Liver (tissue), 8 donors: ENCODE measurements at regions not wholly inside any gene's neighbourhood (a gene's known extent, or its start where the extent isn't known, plus 50 kb on each side); places are given as distances from the start of the nearest gene placed in this dataset.
"Not testable (repeated sequence)": the region's sequence is repeated elsewhere in the genome, so short reads cannot be mapped to it uniquely, and the experiment has no call there.

Experiments
- DNase-seq: peaks from one replicate; pipeline ENCODE4 v3.0.0-alpha.2; 2017; ENCODE audit warnings: low spot score
- H3K27ac ChIP-seq, 2 donors: one replicate each; pipeline ENCODE4 v1.7.0; 2013; ENCODE audit warnings: inconsistent platforms in 2 of 2, low read length in 2 of 2, control low read depth in 1 of 2, low read depth in 1 of 2, mild to moderate bottlenecking in 1 of 2
- H3K27me3 ChIP-seq, 4 donors: one replicate each; pipeline versions ENCODE4 v1.6.1 to v1.7.0; 2013; ENCODE audit warnings: low read length in 3 of 4, inconsistent platforms in 1 of 4, mild to moderate bottlenecking in 1 of 4, moderate library complexity in 1 of 4; ENCODE audit not compliant: control insufficient read depth in 4 of 4, insufficient read depth in 4 of 4
- H3K36me3 ChIP-seq, 4 donors: one replicate each; pipeline versions ENCODE4 v1.6.1 to v1.7.0; 2013; ENCODE audit warnings: low read length in 3 of 4, mild to moderate bottlenecking in 3 of 4, low read depth in 1 of 4, moderate library complexity in 1 of 4; ENCODE audit not compliant: control insufficient read depth in 4 of 4, insufficient read depth in 3 of 4
- H3K4me1 ChIP-seq, 4 donors: one replicate each; pipeline versions ENCODE4 v1.6.1 to v1.7.0; 2013; ENCODE audit warnings: low read length in 3 of 4, mild to moderate bottlenecking in 3 of 4, moderate library complexity in 1 of 4; ENCODE audit not compliant: control insufficient read depth in 4 of 4, insufficient read depth in 4 of 4
- H3K4me3 ChIP-seq, 3 donors: one replicate each; pipeline versions ENCODE4 v1.6.1 to v1.7.0; 2013; ENCODE audit warnings: low read length in 3 of 3, control low read depth in 1 of 3, low read depth in 1 of 3, mild to moderate bottlenecking in 1 of 3
- H3K9ac ChIP-seq, 2 donors: one replicate each; pipeline ENCODE4 v1.7.0; 2013; ENCODE audit warnings: low read length in 2 of 2, mild to moderate bottlenecking in 2 of 2, moderate library complexity in 2 of 2, control low read depth in 1 of 2, low read depth in 1 of 2
- H3K9me3 ChIP-seq, 4 donors: one replicate each; pipeline versions ENCODE4 v1.6.1 to v1.7.0; 2013; ENCODE audit warnings: low read length in 3 of 4; ENCODE audit not compliant: control insufficient read depth in 4 of 4
- CTCF ChIP-seq: fragments of 150-350 bp; IDR thresholded peaks from 2 replicates; pipeline ENCODE4 v1.5.1; 2017; ENCODE audit warnings: improper control_type of control experiment, low read depth, low read length; ENCODE audit not compliant: missing input control
- EGR1 ChIP-seq, 2 donors: IDR thresholded peaks; 2 replicates each; pipeline ENCODE4 v1.6.1; 2016 to 2018; ENCODE audit warnings: antibody characterized with exemption in 2 of 2, low read depth in 2 of 2
- FOXA1 ChIP-seq: IDR thresholded peaks from 2 replicates; pipeline ENCODE4 v1.6.1; 2016; ENCODE audit warnings: antibody characterized with exemption
- FOXA2 ChIP-seq: IDR thresholded peaks from 2 replicates; pipeline ENCODE4 v1.6.1; 2016; ENCODE audit warnings: antibody characterized with exemption
- GABPA ChIP-seq, 2 donors: IDR thresholded peaks in 1 of 2; conservative IDR thresholded peaks in 1 of 2; 2 replicates each; pipeline ENCODE4 v1.6.1; 2016; ENCODE audit warnings: antibody characterized with exemption in 2 of 2, mild to moderate bottlenecking in 1 of 2, moderate library complexity in 1 of 2
- HNF4A ChIP-seq, 2 donors: conservative IDR thresholded peaks; 2 replicates each; pipeline ENCODE4 v1.6.1; 2016; ENCODE audit warnings: antibody characterized with exemption in 2 of 2, mild to moderate bottlenecking in 2 of 2
- HNF4G ChIP-seq: IDR thresholded peaks from 2 replicates; pipeline ENCODE4 v1.6.1; 2016; ENCODE audit warnings: antibody characterized with exemption
- JUND ChIP-seq, 2 donors: IDR thresholded peaks; 2 replicates each; pipeline ENCODE4 v1.6.1; 2016; ENCODE audit warnings: antibody characterized with exemption in 2 of 2
- NR2F2 ChIP-seq: IDR thresholded peaks from 2 replicates; pipeline ENCODE4 v1.6.1; 2016; ENCODE audit warnings: antibody characterized with exemption
- RAD21 ChIP-seq, 2 donors: IDR thresholded peaks; 2 replicates each; pipeline ENCODE4 v1.6.1; 2016; ENCODE audit warnings: antibody characterized with exemption in 2 of 2, mild to moderate bottlenecking in 2 of 2
- RXRA ChIP-seq, 2 donors: IDR thresholded peaks; 2 replicates each; pipeline ENCODE4 v1.6.1; 2017 to 2018; ENCODE audit warnings: antibody characterized with exemption in 2 of 2, mild to moderate bottlenecking in 1 of 2
- SP1 ChIP-seq: IDR thresholded peaks from 2 replicates; pipeline ENCODE4 v1.6.1; 2018; ENCODE audit warnings: antibody characterized with exemption, mild to moderate bottlenecking
- TAF1 ChIP-seq: conservative IDR thresholded peaks from 2 replicates; pipeline ENCODE4 v1.6.1; 2016; ENCODE audit warnings: antibody characterized with exemption, mild to moderate bottlenecking
- YY1 ChIP-seq: IDR thresholded peaks from 2 replicates; pipeline ENCODE4 v1.6.1; 2016; ENCODE audit warnings: antibody characterized with exemption, mild to moderate bottlenecking
- ZBTB33 ChIP-seq: IDR thresholded peaks from 2 replicates; pipeline ENCODE4 v1.6.1; 2016; ENCODE audit warnings: antibody characterized with exemption
- WGBS: extraction: QIAGEN DNeasy Blood & Tissue Kit; methylation state at CpG from one replicate; pipeline ENCODE4 v1.1.7; 2013; 5-methylcytosine and 5-hydroxymethylcytosine counted together
- TF ChIP-seq, protein P1 (sequence below): IDR thresholded peaks from 2 replicates; pipeline ENCODE4 v1.6.1; 2016; ENCODE audit warnings: antibody characterized with exemption, mild to moderate bottlenecking
- TF ChIP-seq, protein P2 (sequence below): IDR thresholded peaks from 2 replicates; pipeline ENCODE4 v1.6.1; 2016; ENCODE audit warnings: antibody characterized with exemption
- donor health status: healthy.
- donor health status: healthy.
- donor health status: healthy.
- donor health status: healthy.
- donor health status: healthy.

DNA sequence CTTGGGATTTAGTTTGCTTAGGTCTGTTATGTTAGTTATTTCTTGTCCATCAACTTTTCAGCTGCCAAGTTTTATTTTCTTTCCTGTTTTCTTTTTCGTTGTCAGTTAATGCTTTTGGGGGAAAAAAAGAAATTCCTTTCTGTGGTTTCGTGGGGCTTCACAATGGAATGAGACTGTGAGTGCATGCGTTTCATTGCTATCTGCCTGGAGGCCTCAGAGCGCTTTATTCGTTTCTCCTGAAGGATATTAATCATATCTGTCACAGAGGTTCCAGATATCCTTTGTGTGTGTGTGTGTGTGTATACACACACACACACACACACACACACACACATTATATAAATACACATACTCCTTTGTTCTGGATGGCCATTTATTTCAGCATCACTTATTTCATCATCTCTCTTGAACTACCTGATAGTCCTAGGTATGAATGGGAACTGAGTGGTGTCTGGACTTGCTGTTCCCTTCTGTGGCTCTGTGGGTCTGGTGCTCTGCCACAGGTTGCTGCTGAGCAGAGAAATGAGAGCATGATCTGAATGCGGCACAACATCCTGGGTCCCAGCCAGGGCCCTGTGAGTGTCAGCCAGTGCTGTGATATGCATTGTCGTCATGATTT, 66.9 kb upstream of the ADORA2B start:
- not testable (repeated sequence) for H3K27ac ChIP-seq, H3K36me3 ChIP-seq, DNase-seq, H3K9me3 ChIP-seq, H3K27me3 ChIP-seq, H3K9ac ChIP-seq, H3K4me1 ChIP-seq, H3K4me3 ChIP-seq
- 90% methylated on average over 7 of the region's 7 CpGs for WGBS

- H3K27ac ChIP-seq, result no peak overlapping the region
- H3K36me3 ChIP-seq, result no peaks in the 10 kb centered on the region
- H3K9ac ChIP-seq, result no peak overlapping the region
- TF ChIP-seq SP1, result no peak
- TF ChIP-seq ZBTB33, result no peak
- TF ChIP-seq HNF4G, result no peak
- TF ChIP-seq GABPA (IDR thresholded peaks at IDR 0.05 in 1 of 2, conservative IDR thresholded peaks at IDR 0.05 in 1 of 2), result no peak
- TF ChIP-seq, protein P1, sequence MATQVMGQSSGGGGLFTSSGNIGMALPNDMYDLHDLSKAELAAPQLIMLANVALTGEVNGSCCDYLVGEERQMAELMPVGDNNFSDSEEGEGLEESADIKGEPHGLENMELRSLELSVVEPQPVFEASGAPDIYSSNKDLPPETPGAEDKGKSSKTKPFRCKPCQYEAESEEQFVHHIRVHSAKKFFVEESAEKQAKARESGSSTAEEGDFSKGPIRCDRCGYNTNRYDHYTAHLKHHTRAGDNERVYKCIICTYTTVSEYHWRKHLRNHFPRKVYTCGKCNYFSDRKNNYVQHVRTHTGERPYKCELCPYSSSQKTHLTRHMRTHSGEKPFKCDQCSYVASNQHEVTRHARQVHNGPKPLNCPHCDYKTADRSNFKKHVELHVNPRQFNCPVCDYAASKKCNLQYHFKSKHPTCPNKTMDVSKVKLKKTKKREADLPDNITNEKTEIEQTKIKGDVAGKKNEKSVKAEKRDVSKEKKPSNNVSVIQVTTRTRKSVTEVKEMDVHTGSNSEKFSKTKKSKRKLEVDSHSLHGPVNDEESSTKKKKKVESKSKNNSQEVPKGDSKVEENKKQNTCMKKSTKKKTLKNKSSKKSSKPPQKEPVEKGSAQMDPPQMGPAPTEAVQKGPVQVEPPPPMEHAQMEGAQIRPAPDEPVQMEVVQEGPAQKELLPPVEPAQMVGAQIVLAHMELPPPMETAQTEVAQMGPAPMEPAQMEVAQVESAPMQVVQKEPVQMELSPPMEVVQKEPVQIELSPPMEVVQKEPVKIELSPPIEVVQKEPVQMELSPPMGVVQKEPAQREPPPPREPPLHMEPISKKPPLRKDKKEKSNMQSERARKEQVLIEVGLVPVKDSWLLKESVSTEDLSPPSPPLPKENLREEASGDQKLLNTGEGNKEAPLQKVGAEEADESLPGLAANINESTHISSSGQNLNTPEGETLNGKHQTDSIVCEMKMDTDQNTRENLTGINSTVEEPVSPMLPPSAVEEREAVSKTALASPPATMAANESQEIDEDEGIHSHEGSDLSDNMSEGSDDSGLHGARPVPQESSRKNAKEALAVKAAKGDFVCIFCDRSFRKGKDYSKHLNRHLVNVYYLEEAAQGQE, result no peak
- no peak for TF ChIP-seq RAD21 (IDR thresholded peaks at IDR 0.05)
- TF ChIP-seq NR2F2, result no peak
- no peak for TF ChIP-seq EGR1 (IDR thresholded peaks at IDR 0.05; ENCODE audit: low read depth in 2 of 2)
- no peak for TF ChIP-seq FOXA1
- no peak for TF ChIP-seq CTCF
- no peak for TF ChIP-seq RXRA (IDR thresholded peaks at IDR 0.05)
- TF ChIP-seq, protein P2, sequence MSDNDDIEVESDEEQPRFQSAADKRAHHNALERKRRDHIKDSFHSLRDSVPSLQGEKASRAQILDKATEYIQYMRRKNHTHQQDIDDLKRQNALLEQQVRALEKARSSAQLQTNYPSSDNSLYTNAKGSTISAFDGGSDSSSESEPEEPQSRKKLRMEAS, result no peak
- no peak for TF ChIP-seq JUND (IDR thresholded peaks at IDR 0.05)
- TF ChIP-seq YY1, result no peak
- TF ChIP-seq FOXA2, result no peak
- no peak for TF ChIP-seq HNF4A (conservative IDR thresholded peaks at IDR 0.05)
- no peak for TF ChIP-seq TAF1
- no peak overlapping the region for H3K4me3 ChIP-seq
- no peaks in the 10 kb centered on the region for H3K4me1 ChIP-seq
- 85% methylated on average over 8 of the region's 8 CpGs for WGBS
- no peaks in the 10 kb centered on the region for H3K9me3 ChIP-seq
- DNase-seq, result no peak
- H3K27me3 ChIP-seq, result no peaks in the 10 kb centered on the region
Measured at GRCh38 chr17:15882058-15882720, 62.7 kb upstream of the ADORA2B start.
